Upper lobe of left lung (tissue), 6 donors: ENCODE measurements at regions not wholly inside any gene's neighbourhood (a gene's known extent, or its start where the extent isn't known, plus 50 kb on each side); places are given as distances from the start of the nearest gene placed in this dataset.

Experiments used
- ATAC-seq, 2 donors: fragments of 200-7000 bp; cut with Tn5 transposase; one replicate each; pipeline ENCODE4 v1.9.1; 2022; ENCODE audit warnings: mild to moderate bottlenecking in 2 of 2, moderate library complexity in 2 of 2; ENCODE audit not compliant: low FRiP score in 2 of 2
- DNase-seq, 2 donors: peaks; one replicate each; pipeline ENCODE4 v3.0.0-alpha.2; 2019 to 2020
- H3K27ac ChIP-seq, 4 donors: fragments of 200-600 bp; sonication (generic); one replicate each; pipeline ENCODE4 v1.5.1; 2016 to 2019
- H3K27me3 ChIP-seq, 4 donors: fragments of 200-600 bp; sonication (generic); one replicate each; pipeline ENCODE4 v1.5.1; 2017 to 2019
- H3K36me3 ChIP-seq, 4 donors: fragments of 200-600 bp; sonication (generic); one replicate each; pipeline ENCODE4 v1.5.1; 2016 to 2019
- H3K4me1 ChIP-seq, 4 donors: fragments of 200-600 bp; sonication (generic); one replicate each; pipeline ENCODE4 v1.5.1; 2018 to 2019
- H3K4me3 ChIP-seq, 4 donors: fragments of 200-600 bp; sonication (generic); one replicate each; pipeline ENCODE4 v1.5.1; 2017 to 2019; ENCODE audit warnings: mild to moderate bottlenecking in 2 of 4, moderate library complexity in 1 of 4
- H3K9me3 ChIP-seq, 4 donors: fragments of 200-600 bp; sonication (generic); one replicate each; pipeline ENCODE4 v1.5.1; 2018 to 2019
- EP300 ChIP-seq, 4 donors: sonication (generic); formaldehyde crosslinking; IDR thresholded peaks; one replicate each; pipeline ENCODE4 v1.5.1; 2017; ENCODE audit warnings: antibody characterized with exemption in 4 of 4, control low read depth in 2 of 4
- POLR2A ChIP-seq, 4 donors: fragments of 450-650 bp; IDR thresholded peaks; one replicate each; pipeline ENCODE4 v1.5.1; 2016 to 2017; ENCODE audit warnings: antibody characterized with exemption in 4 of 4, mild to moderate bottlenecking in 2 of 4
- POLR2AphosphoS5 ChIP-seq, 2 donors: sonication (generic); formaldehyde crosslinking; IDR thresholded peaks; one replicate each; pipeline ENCODE4 v1.5.1; 2017; ENCODE audit warnings: antibody characterized with exemption in 2 of 2
- WGBS, 2 donors: methylation state at CpG; one replicate each; pipeline ENCODE4 v1.1.5; 2017 to 2018; 5-methylcytosine and 5-hydroxymethylcytosine counted together
- TF ChIP-seq, protein P1 (sequence below), 6 experiments: fragments of 450-650 bp in 4 of 6; fragments of 200-600 bp in 2 of 6; sonication (generic) in 2 of 6; IDR thresholded peaks; one replicate each; pipeline ENCODE4 v1.5.1; 2016 to 2019; ENCODE audit warnings: antibody characterized with exemption in 6 of 6
- donor health status: DM: no; HTN: no; CAD: no; lungs with moderate emphysema.
- donor health status: DM: no; HTN: yes; CAD: no; lungs with severe emphysema.

DNA sequence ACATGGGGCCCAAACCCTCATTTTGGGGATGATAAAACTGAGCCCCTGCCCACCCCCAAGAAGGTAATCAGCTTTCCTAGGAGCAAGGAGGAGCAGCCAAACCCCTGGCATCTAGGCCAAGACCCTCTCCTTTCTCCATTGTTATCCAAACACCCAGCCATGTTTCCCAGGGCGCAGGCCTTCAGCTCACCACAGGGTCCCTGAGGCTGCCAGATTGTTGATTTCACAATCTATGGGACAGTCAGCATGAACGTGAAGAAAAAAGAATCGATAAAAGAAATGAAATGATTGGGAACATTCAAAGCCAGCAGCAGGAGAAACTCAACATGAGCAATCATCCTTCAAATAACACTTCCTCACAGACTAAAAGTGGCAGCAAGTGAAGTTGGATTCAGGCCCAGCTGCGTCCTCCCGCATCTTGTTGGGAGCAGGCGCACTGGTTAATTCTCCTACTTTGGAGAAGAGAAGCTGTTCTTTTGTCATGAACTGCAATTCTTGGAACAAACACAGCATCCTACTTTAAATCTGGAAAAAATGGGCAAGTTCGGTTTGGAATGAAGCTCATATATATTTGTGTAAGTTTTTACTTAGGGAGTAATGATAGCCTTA is 241.8 kb upstream of the PRDM1 start:
- ATAC-seq (no peak), DNase-seq (no peak)
- no peak overlapping the region for H3K27ac ChIP-seq
- WGBS, 2 donors, result 72 to 79% methylated on average over 7 of the region's 7 CpGs
- H3K9me3 ChIP-seq, result no peaks in the 10 kb centered on the region
- no peaks in the 10 kb centered on the region for H3K4me1 ChIP-seq
- H3K27me3 ChIP-seq, result no peaks in the 10 kb centered on the region
- TF ChIP-seq POLR2A (IDR thresholded peaks at IDR 0.05), result no peak
- TF ChIP-seq, protein P1, sequence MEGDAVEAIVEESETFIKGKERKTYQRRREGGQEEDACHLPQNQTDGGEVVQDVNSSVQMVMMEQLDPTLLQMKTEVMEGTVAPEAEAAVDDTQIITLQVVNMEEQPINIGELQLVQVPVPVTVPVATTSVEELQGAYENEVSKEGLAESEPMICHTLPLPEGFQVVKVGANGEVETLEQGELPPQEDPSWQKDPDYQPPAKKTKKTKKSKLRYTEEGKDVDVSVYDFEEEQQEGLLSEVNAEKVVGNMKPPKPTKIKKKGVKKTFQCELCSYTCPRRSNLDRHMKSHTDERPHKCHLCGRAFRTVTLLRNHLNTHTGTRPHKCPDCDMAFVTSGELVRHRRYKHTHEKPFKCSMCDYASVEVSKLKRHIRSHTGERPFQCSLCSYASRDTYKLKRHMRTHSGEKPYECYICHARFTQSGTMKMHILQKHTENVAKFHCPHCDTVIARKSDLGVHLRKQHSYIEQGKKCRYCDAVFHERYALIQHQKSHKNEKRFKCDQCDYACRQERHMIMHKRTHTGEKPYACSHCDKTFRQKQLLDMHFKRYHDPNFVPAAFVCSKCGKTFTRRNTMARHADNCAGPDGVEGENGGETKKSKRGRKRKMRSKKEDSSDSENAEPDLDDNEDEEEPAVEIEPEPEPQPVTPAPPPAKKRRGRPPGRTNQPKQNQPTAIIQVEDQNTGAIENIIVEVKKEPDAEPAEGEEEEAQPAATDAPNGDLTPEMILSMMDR (IDR thresholded peaks at IDR 0.05), result no peak
- TF ChIP-seq EP300 (IDR thresholded peaks at IDR 0.05), result no peak
- no peak for TF ChIP-seq POLR2AphosphoS5 (IDR thresholded peaks at IDR 0.05)
- H3K4me3 ChIP-seq, result no peak overlapping the region
- H3K36me3 ChIP-seq, result no peaks in the 10 kb centered on the region

- no peaks in the 10 kb centered on the region for H3K27me3 ChIP-seq
- DNase-seq (no peak), ATAC-seq (no peak)
- TF ChIP-seq POLR2A (IDR thresholded peaks at IDR 0.05) (no peak), POLR2AphosphoS5 (IDR thresholded peaks at IDR 0.05) (no peak), EP300 (IDR thresholded peaks at IDR 0.05) (no peak)
- TF ChIP-seq, protein P1 (IDR thresholded peaks at IDR 0.05), result no peak
- H3K36me3 ChIP-seq, result no peaks in the 10 kb centered on the region
- H3K9me3 ChIP-seq, result no peaks in the 10 kb centered on the region
- peaks cover 0 to 5% (median 0%) of the 10 kb centered on the region in 4 donors for H3K4me1 ChIP-seq
- H3K27ac ChIP-seq, result no peak overlapping the region
- H3K4me3 ChIP-seq, result no peak overlapping the region
Observed at GRCh38 chr6:105839266-105839665, 246.9 kb upstream of the PRDM1 start.

DNA sequence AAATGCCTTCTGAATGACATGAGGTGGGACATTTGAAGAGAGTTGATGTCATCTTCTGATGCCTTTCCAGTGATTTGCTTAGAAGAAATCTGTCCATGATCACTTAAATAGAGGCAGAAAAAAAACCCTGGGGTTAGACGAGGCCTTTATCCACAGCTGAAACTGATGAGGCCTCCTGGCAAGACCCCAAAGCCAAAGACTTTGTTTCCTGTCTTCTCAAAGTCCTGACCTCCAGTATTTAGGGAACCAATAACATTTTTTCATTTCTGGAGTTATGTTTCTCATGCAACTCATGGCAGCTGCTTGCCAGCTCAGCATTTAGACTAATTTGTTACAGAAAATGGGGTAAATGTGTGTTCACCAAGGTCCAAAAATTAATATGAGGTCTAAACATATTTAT is 248.0 kb upstream of the PRDM1 start:
- DNase-seq, result no peak
- Histone ChIP-seq H3K9me3 (no peaks in the 10 kb centered on the region), H3K4me1 (peaks cover 0 to 5% (median 0%) of the 10 kb centered on the region in 4 donors), H3K36me3 (no peaks in the 10 kb centered on the region), H3K4me3 (no peak overlapping the region), H3K27me3 (no peaks in the 10 kb centered on the region), H3K27ac (no peak overlapping the region)
- no peak for ATAC-seq
- TF ChIP-seq, protein P1 (IDR thresholded peaks at IDR 0.05), result no peak
- TF ChIP-seq EP300 (IDR thresholded peaks at IDR 0.05) (no peak), POLR2AphosphoS5 (IDR thresholded peaks at IDR 0.05) (no peak), POLR2A (IDR thresholded peaks at IDR 0.05) (no peak)
- WGBS, 2 donors, result 33 to 44% methylated on average over 1 of the region's 1 CpG

- H3K27ac ChIP-seq, result no peak overlapping the region
- H3K27me3 ChIP-seq, result no peaks in the 10 kb centered on the region
- WGBS, 2 donors, result 79 to 89% methylated on average over 5 of the region's 5 CpGs
- H3K9me3 ChIP-seq, result no peaks in the 10 kb centered on the region
- DNase-seq (peak in 1 of 2 donors; percentile 29), ATAC-seq (no peak)
- TF ChIP-seq EP300 (IDR thresholded peaks at IDR 0.05) (peak in 1 of 4 donors; percentile 89), POLR2AphosphoS5 (IDR thresholded peaks at IDR 0.05) (no peak), POLR2A (IDR thresholded peaks at IDR 0.05) (no peak)
- no peaks in the 10 kb centered on the region for H3K36me3 ChIP-seq
- H3K4me1 ChIP-seq, result peaks cover 0 to 5% (median 0%) of the 10 kb centered on the region in 4 donors
- H3K4me3 ChIP-seq, result no peak overlapping the region
Observed at GRCh38 chr6:105836889-105837288, 249.2 kb upstream of the PRDM1 start.

- no peaks in the 10 kb centered on the region for H3K9me3 ChIP-seq
- TF ChIP-seq EP300 (IDR thresholded peaks at IDR 0.05), result no peak
- no peak for TF ChIP-seq POLR2AphosphoS5 (IDR thresholded peaks at IDR 0.05)
- TF ChIP-seq, protein P1 (IDR thresholded peaks at IDR 0.05), result no peak
- TF ChIP-seq POLR2A (IDR thresholded peaks at IDR 0.05), result no peak
- no peaks in the 10 kb centered on the region for H3K27me3 ChIP-seq
- peaks cover 0 to 5% (median 0%) of the 10 kb centered on the region in 4 donors for H3K4me1 ChIP-seq
- H3K36me3 ChIP-seq, result no peaks in the 10 kb centered on the region
- no peak overlapping the region for H3K27ac ChIP-seq
- DNase-seq (no peak), ATAC-seq (no peak)
- H3K4me3 ChIP-seq, result no peak overlapping the region
- 91 to 97% methylated on average over 5 of the region's 5 CpGs for WGBS, 2 donors
Observed at GRCh38 chr6:105836379-105836778, 249.8 kb upstream of the PRDM1 start.
